IMR-90 (cell line): ENCODE measurements at regions not wholly inside any gene's neighbourhood (a gene's known extent, or its start where the extent isn't known, plus 50 kb on each side); places are given as distances from the start of the nearest gene placed in this dataset.

Experiments
- ATAC-seq: fragments of 200-7000 bp; cut with Tn5 transposase; 2 replicates; pipeline ENCODE4 v1.9.1; 2020; ENCODE audit warnings: low read depth, mild to moderate bottlenecking, moderate library complexity
- BruUV-seq: library from RNA; stranded (reverse); fragments of 400-500 nt; replicated peaks from 2 replicates; lab custom pipeline; 2021; lab: Mats Ljungman, UMichigan
- CTCF ChIA-PET: fragments of 300-600 bp; formaldehyde crosslinking; extraction: SDS; loops from one replicate; lab custom pipeline; 2021; ENCODE audit warnings: antibody characterized with exemption; lab: Yijun Ruan, JAX
- POLR2A ChIA-PET: fragments of 300-600 bp; sonication (Branson Sonifier 250); formaldehyde crosslinking; loops from one replicate; lab custom pipeline; 2022; ENCODE audit warnings: antibody characterized with exemption; ENCODE audit not compliant: unreplicated experiment; lab: Charles Lee
- DNase-seq: peaks from one replicate; pipeline ENCODE4 v3.0.0; 2013
- H2AFZ ChIP-seq: replicated peaks from 2 replicates; pipeline ENCODE3; 2013; ENCODE audit warnings: low read length, mild to moderate bottlenecking; ENCODE audit not compliant: poor library complexity
- H2AK5ac ChIP-seq: 2 replicates; pipeline ENCODE4 v1.6.1; 2013; ENCODE audit warnings: low read depth, low read length, inconsistent platforms
- H2AK9ac ChIP-seq: replicated peaks from 2 replicates; pipeline ENCODE3; 2013; ENCODE audit warnings: mild to moderate bottlenecking, low read depth, low read length, moderate library complexity; ENCODE audit not compliant: poor library complexity
- H2BK120ac ChIP-seq: 2 replicates; pipeline ENCODE4 v1.6.1; 2013; ENCODE audit warnings: low read depth, low read length, inconsistent platforms
- H2BK15ac ChIP-seq: 3 replicates; pipeline ENCODE4 v1.6.1; 2013; ENCODE audit warnings: low read depth, low read length, inconsistent platforms
- H2BK20ac ChIP-seq: 2 replicates; pipeline ENCODE4 v1.6.1; 2013; ENCODE audit warnings: low read depth, mild to moderate bottlenecking, inconsistent platforms, low read length, moderate library complexity
- H2BK5ac ChIP-seq: 2 replicates; pipeline ENCODE4 v1.6.1; 2013; ENCODE audit warnings: mild to moderate bottlenecking, low read depth, low read length, inconsistent platforms; ENCODE audit not compliant: poor library complexity, severe bottlenecking
- H3K14ac ChIP-seq: replicated peaks from 2 replicates; pipeline ENCODE4 v1.6.1; 2013; ENCODE audit warnings: low read depth, low read length, inconsistent platforms
- H3K18ac ChIP-seq: 2 replicates; pipeline ENCODE4 v1.6.1; 2013; ENCODE audit warnings: low read depth, low read length, control low read depth
- H3K23ac ChIP-seq: 2 replicates; pipeline ENCODE4 v1.6.1; 2013; ENCODE audit warnings: low read depth, low read length, inconsistent platforms
- H3K27ac ChIP-seq: 2 replicates; pipeline ENCODE4 v1.5.1; 2013; ENCODE audit warnings: mild to moderate bottlenecking, control low read depth, low read length; ENCODE audit not compliant: insufficient read depth
- H3K27me3 ChIP-seq: 2 replicates; pipeline ENCODE4 v1.6.1; 2013; ENCODE audit warnings: low read length; ENCODE audit not compliant: control insufficient read depth, insufficient read depth
- H3K36me3 ChIP-seq: 2 replicates; pipeline ENCODE4 v1.6.1; 2013; ENCODE audit warnings: low read length, mixed read lengths; ENCODE audit not compliant: control insufficient read depth, insufficient read depth
- H3K4ac ChIP-seq: 2 replicates; pipeline ENCODE4 v1.6.1; 2013; ENCODE audit warnings: low read depth, low read length, inconsistent platforms
- H3K4me1 ChIP-seq: 2 replicates; pipeline ENCODE4 v1.6.1; 2013; ENCODE audit warnings: low read length, mixed read lengths; ENCODE audit not compliant: control insufficient read depth, insufficient read depth
- H3K4me2 ChIP-seq: 2 replicates; pipeline ENCODE4 v1.6.1; 2013; ENCODE audit warnings: low read depth, mild to moderate bottlenecking, control low read depth, low read length, moderate library complexity
- H3K4me3 ChIP-seq: 2 replicates; pipeline ENCODE4 v1.5.1; 2013; ENCODE audit warnings: low read depth, mild to moderate bottlenecking, control low read depth, low read length, moderate library complexity; ENCODE audit not compliant: insufficient read depth
- H3K56ac ChIP-seq: 2 replicates; pipeline ENCODE4 v1.6.1; 2013; ENCODE audit warnings: low read length, inconsistent platforms; ENCODE audit not compliant: insufficient read depth; ENCODE audit errors: extremely low read depth
- H3K79me1 ChIP-seq, 2 experiments: 2 replicates each; pipeline ENCODE4 v1.6.1; 2013; ENCODE audit warnings: low read length in 2 of 2, inconsistent platforms in 1 of 2, low read depth in 1 of 2
- H3K9ac ChIP-seq: 2 replicates; pipeline ENCODE4 v1.6.1; 2013; ENCODE audit warnings: low read depth, low read length, control low read depth
- H3K9me1 ChIP-seq: 2 replicates; pipeline ENCODE4 v1.6.1; 2013; ENCODE audit warnings: low read length, inconsistent platforms; ENCODE audit not compliant: insufficient read depth
- H3K9me3 ChIP-seq: 2 replicates; pipeline ENCODE4 v1.6.1; 2013; ENCODE audit warnings: low read length; ENCODE audit not compliant: control insufficient read depth, insufficient read depth
- H4K20me1 ChIP-seq: 2 replicates; pipeline ENCODE4 v1.6.1; 2013; ENCODE audit warnings: low read length, inconsistent platforms; ENCODE audit not compliant: insufficient read depth
- H4K5ac ChIP-seq: 2 replicates; pipeline ENCODE4 v1.6.1; 2013; ENCODE audit warnings: mild to moderate bottlenecking, low read depth, low read length, control low read depth
- H4K8ac ChIP-seq, 2 experiments: 2 replicates each; pipeline ENCODE4 v1.6.1; 2013; ENCODE audit warnings: low read depth in 2 of 2, low read length in 2 of 2, control low read depth in 1 of 2, inconsistent platforms in 1 of 2
- H4K91ac ChIP-seq: 2 replicates; pipeline ENCODE4 v1.6.1; 2013; ENCODE audit warnings: low read depth, low read length, inconsistent platforms; ENCODE audit not compliant: insufficient read depth
- BHLHE40 ChIP-seq: fragments of 150-350 bp; IDR thresholded peaks from 2 replicates; pipeline ENCODE4 v1.6.1; 2016; ENCODE audit warnings: mild to moderate bottlenecking, low read depth, low read length
- CEBPB ChIP-seq: IDR thresholded peaks from 2 replicates; pipeline ENCODE4 v1.6.1; 2012; ENCODE audit warnings: low read depth, low read length, improper control_type of control experiment
- CHD1 ChIP-seq: IDR thresholded peaks from 2 replicates; pipeline ENCODE4 v1.6.1; 2012; ENCODE audit warnings: low read depth, low read length, improper control_type of control experiment
- ELK1 ChIP-seq: fragments of 150-350 bp; IDR thresholded peaks from 2 replicates; pipeline ENCODE4 v1.6.1; 2016; ENCODE audit warnings: low read depth, mild to moderate bottlenecking, low read length, moderate library complexity, borderline replicate concordance
- MXI1 ChIP-seq: IDR thresholded peaks from 2 replicates; pipeline ENCODE4 v1.6.1; 2012; ENCODE audit warnings: low read depth, mild to moderate bottlenecking, low read length, moderate library complexity, borderline replicate concordance
- RCOR1 ChIP-seq: IDR thresholded peaks from 2 replicates; pipeline ENCODE4 v1.6.1; 2012; ENCODE audit warnings: mild to moderate bottlenecking, low read length, improper control_type of control experiment; ENCODE audit not compliant: insufficient replicate concordance
- RFX5 ChIP-seq: IDR thresholded peaks from 2 replicates; pipeline ENCODE4 v1.8.0; 2012; ENCODE audit warnings: low read depth, mild to moderate bottlenecking, low read length, moderate library complexity
- SMC3 ChIP-seq: fragments of 150-350 bp; IDR thresholded peaks from 2 replicates; pipeline ENCODE4 v1.6.1; 2016; ENCODE audit warnings: low read depth, mild to moderate bottlenecking, antibody characterized with exemption, low read length, moderate library complexity
- USF2 ChIP-seq: fragments of 150-350 bp; IDR thresholded peaks from 2 replicates; pipeline ENCODE4 v1.6.1; 2017; ENCODE audit warnings: mild to moderate bottlenecking, antibody characterized with exemption, low read length, low read depth
- WGBS, 2 experiments: methylation state at CpG; one replicate each; pipeline versions ENCODE4 v1.1.5 to v1.1.7; 2013; ENCODE audit warnings: missing lambda C conversion rate in 2 of 2; ENCODE audit not compliant: insufficient read length in 1 of 2; ENCODE audit errors: extremely low coverage in 2 of 2; 5-methylcytosine and 5-hydroxymethylcytosine counted together
- dilution Hi-C: fragments of 300-500 bp; cut with HindIII; formaldehyde crosslinking; loops from one replicate; pipeline ENCODE4 v1.14.3; 2018; ENCODE audit warnings: low sequenced_read_pairs; ENCODE audit not compliant: unreplicated experiment
- in situ Hi-C: fragments of 300-500 bp; cut with MboI; formaldehyde crosslinking; loops from 3 replicates; pipeline ENCODE4 v1.14.3; 2019; ENCODE audit warnings: low sequenced_read_pairs, inconsistent platforms, mixed read lengths
- intact Hi-C: fragments of 100-400 bp; cut with micrococcal nuclease; formaldehyde crosslinking; loops from 2 replicates; pipeline ENCODE4 v1.10.0; 2022

GRCh38 chr20:56689852-56690485, 60.9 kb downstream of the TFAP2C start:
- Histone ChIP-seq H2BK20ac (no peak overlapping the region), H3K79me1 (no peaks in the 10 kb centered on the region), H2AK5ac (no peak overlapping the region), H3K9me1 (no peaks in the 10 kb centered on the region; the same call in 1 of the 2 replicates), H4K8ac (no peak overlapping the region), H3K4me2 (no peak overlapping the region), H3K56ac (no peak overlapping the region), H2AK9ac (no peak overlapping the region), H2BK5ac (no peak overlapping the region), H3K36me3 (no peaks in the 10 kb centered on the region), H2BK15ac (no peak overlapping the region), H3K4me1 (no peaks in the 10 kb centered on the region), H3K4ac (no peak overlapping the region), H3K4me3 (no peak overlapping the region), H3K9me3 (no peaks in the 10 kb centered on the region), H4K20me1 (no peaks in the 10 kb centered on the region), H3K23ac (no peak overlapping the region), H3K14ac (no peak overlapping the region), H2AFZ (no peak overlapping the region), H3K9ac (no peak overlapping the region), H2BK120ac (no peak overlapping the region), H4K91ac (no peak overlapping the region), H3K27ac (no peak overlapping the region), H4K5ac (no peak overlapping the region), H3K27me3 (peaks cover 3% of the 10 kb centered on the region; the same call in 1 of the 2 replicates), H3K18ac (no peak overlapping the region)
- POLR2A ChIA-PET, result no interaction called here
- ATAC-seq (no peak), DNase-seq (no peak)
- CTCF ChIA-PET, result no interaction called here
- dilution Hi-C loops (no loop called here), in situ Hi-C loops (no loop called here), intact Hi-C loops (no loop called here)
- no CpG with 5 or more reads among the region's 8 CpGs for WGBS, 2 experiments
- no TSS peak for BruUV-seq
- TF ChIP-seq USF2 (no peak), CHD1 (no peak), BHLHE40 (no peak), MXI1 (no peak), RFX5 (no peak), CEBPB (no peak), SMC3 (no peak), ELK1 (no peak), RCOR1 (no peak)
